OCI-LY1 (cell line): ENCODE measurements at regions not wholly inside any gene's neighbourhood (a gene's known extent, or its start where the extent isn't known, plus 50 kb on each side); places are given as distances from the start of the nearest gene placed in this dataset.
"Not testable (repeated sequence)": the region's sequence is repeated elsewhere in the genome, so short reads cannot be mapped to it uniquely, and the experiment has no call there.

Experiments used
- H2AFZ ChIP-seq: fragments of 200-600 bp; sonication (generic), shearing (Covaris generic); 2 replicates; pipeline ENCODE4 v1.6.0; 2014; ENCODE audit warnings: antibody characterized with exemption, mild to moderate bottlenecking, low read length
- H3F3A ChIP-seq: fragments of 200-600 bp; sonication (generic), shearing (Covaris generic); 2 replicates; pipeline ENCODE4 v1.6.0; 2014; ENCODE audit warnings: mild to moderate bottlenecking, antibody characterized with exemption, low read length, moderate library complexity; ENCODE audit not compliant: insufficient read depth
- H3K27ac ChIP-seq: fragments of 200-600 bp; sonication (generic); 2 replicates; pipeline ENCODE4 v1.5.1; 2014; ENCODE audit warnings: low read length, mixed run types, mild to moderate bottlenecking, low read depth; ENCODE audit not compliant: poor library complexity, severe bottlenecking
- H3K27me3 ChIP-seq: fragments of 200-600 bp; sonication (generic); 2 replicates; pipeline ENCODE4 v1.6.0; 2014; ENCODE audit warnings: antibody characterized with exemption, mild to moderate bottlenecking, low read length, moderate library complexity; ENCODE audit not compliant: insufficient read depth
- H3K36me3 ChIP-seq: fragments of 200-600 bp; sonication (generic); 2 replicates; pipeline ENCODE4 v1.6.1; 2014; ENCODE audit warnings: mild to moderate bottlenecking, antibody characterized with exemption, low read length, moderate library complexity, mixed read lengths; ENCODE audit not compliant: insufficient read depth
- H3K4me1 ChIP-seq: fragments of 200-600 bp; sonication (generic); 2 replicates; pipeline ENCODE4 v1.5.1; 2014; ENCODE audit warnings: mild to moderate bottlenecking, low read length, moderate library complexity; ENCODE audit not compliant: insufficient read depth, severe bottlenecking
- H3K4me2 ChIP-seq: fragments of 200-600 bp; sonication (generic), shearing (Covaris generic); 2 replicates; pipeline ENCODE4 v1.6.1; 2014; ENCODE audit warnings: low read length
- H3K4me3 ChIP-seq: fragments of 200-600 bp; sonication (generic); 2 replicates; pipeline ENCODE4 v1.5.1; 2014; ENCODE audit warnings: low read length, low read depth, mild to moderate bottlenecking, mixed read lengths; ENCODE audit not compliant: poor library complexity, severe bottlenecking
- H3K79me2 ChIP-seq: fragments of 200-600 bp; shearing (Covaris generic); 2 replicates; pipeline ENCODE4 v1.6.1; 2016; ENCODE audit warnings: mixed run types, low read length, mixed read lengths; ENCODE audit not compliant: insufficient read depth
- H3K9ac ChIP-seq: fragments of 200-600 bp; sonication (generic), shearing (Covaris generic); 2 replicates; pipeline ENCODE4 v1.6.1; 2014; ENCODE audit warnings: mild to moderate bottlenecking, low read length, mixed read lengths
- H3K9me2 ChIP-seq: fragments of 200-600 bp; sonication (generic), shearing (Covaris generic); 2 replicates; pipeline ENCODE4 v1.6.1; 2014; ENCODE audit warnings: low read depth, mild to moderate bottlenecking, low read length, mixed read lengths
- H3K9me3 ChIP-seq: fragments of 200-600 bp; shearing (Covaris generic); 2 replicates; pipeline ENCODE4 v1.6.1; 2014; ENCODE audit warnings: low read length, mixed read lengths
- H4K20me1 ChIP-seq: fragments of 200-600 bp; sonication (generic), shearing (Covaris generic); 2 replicates; pipeline ENCODE4 v1.6.0; 2016; ENCODE audit warnings: mild to moderate bottlenecking, low read length; ENCODE audit not compliant: insufficient read depth
- EZH2 ChIP-seq: fragments of 200-600 bp; sonication (generic), shearing (Covaris generic); IDR thresholded peaks from 2 replicates; pipeline ENCODE4 v1.8.0; 2017; ENCODE audit warnings: borderline replicate concordance, mixed run types, mild to moderate bottlenecking, antibody characterized with exemption, low read length, moderate library complexity, mixed read lengths
- TF ChIP-seq, protein P1 (sequence below): fragments of 200-600 bp; sonication (generic), shearing (Covaris generic); IDR thresholded peaks from 2 replicates; pipeline ENCODE4 v1.5.1; 2017; ENCODE audit warnings: mild to moderate bottlenecking, antibody characterized with exemption, low read length, moderate library complexity, mixed read lengths

DNA sequence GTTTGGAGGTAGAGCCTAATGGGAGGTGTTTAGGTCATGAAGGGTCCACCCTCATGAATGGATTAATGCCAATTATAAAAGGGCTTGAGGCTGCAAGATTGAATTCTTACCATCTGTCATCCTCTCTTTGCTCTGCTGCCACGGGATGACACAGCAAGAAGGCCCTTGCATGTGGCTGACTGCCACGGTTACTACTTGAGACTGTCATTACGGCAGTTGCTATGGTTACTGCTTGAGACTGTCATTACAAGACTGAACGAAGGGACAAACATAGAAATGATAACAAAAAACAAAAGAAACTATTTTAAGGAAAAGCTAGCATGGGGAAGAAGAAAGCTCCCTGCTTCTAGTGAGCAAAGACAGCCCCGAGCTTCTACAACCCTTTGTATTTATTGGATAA is 715.0 kb downstream of the TFAP2A start:
- H3K9me2 ChIP-seq = no peaks in the 10 kb centered on the region
- H3F3A ChIP-seq = no peaks in the 10 kb centered on the region

DNA sequence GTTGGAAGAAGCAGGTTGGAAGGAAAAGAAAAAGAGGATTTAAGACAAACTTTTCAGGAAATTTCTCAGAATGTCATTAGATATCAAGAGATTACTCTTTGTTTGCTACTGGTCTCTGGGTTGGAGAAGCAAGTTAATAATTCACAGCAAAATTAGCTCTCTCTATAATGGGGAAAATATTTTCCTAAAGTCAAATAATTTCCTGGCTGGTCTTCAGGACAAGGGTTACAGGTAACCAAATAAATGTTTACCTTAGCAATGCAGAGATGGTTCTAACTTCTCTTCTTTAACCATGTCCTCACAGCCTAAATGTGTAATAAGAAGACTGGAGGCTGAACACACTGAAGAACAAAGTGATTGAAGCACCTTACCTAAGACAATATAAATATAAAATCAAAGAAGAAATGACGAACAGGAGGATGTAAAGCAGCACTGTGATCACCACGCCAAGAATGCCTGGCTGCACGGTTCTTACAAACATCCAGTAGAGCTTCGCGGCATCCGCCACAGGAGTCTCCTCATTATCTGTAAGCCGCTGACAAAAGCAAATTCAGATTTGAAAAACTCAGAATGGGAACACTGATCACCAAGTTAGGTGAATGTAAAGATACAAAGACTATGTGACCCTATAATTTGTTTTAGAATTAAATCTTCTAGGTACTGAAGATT is 717.5 kb downstream of the TFAP2A start:
- Histone ChIP-seq H3K4me1 (no peaks in the 10 kb centered on the region), H3K27ac (no peak overlapping the region), H3K4me3 (no peak overlapping the region), H3F3A (no peaks in the 10 kb centered on the region), H2AFZ (no peak overlapping the region), H3K4me2 (no peak overlapping the region), H3K9ac (no peak overlapping the region), H4K20me1 (no peaks in the 10 kb centered on the region), H3K36me3 (no peaks in the 10 kb centered on the region), H3K79me2 (no peaks in the 10 kb centered on the region), H3K9me2 (no peaks in the 10 kb centered on the region), H3K9me3 (no peaks in the 10 kb centered on the region), H3K27me3 (no peaks in the 10 kb centered on the region)
- TF ChIP-seq, protein P1, sequence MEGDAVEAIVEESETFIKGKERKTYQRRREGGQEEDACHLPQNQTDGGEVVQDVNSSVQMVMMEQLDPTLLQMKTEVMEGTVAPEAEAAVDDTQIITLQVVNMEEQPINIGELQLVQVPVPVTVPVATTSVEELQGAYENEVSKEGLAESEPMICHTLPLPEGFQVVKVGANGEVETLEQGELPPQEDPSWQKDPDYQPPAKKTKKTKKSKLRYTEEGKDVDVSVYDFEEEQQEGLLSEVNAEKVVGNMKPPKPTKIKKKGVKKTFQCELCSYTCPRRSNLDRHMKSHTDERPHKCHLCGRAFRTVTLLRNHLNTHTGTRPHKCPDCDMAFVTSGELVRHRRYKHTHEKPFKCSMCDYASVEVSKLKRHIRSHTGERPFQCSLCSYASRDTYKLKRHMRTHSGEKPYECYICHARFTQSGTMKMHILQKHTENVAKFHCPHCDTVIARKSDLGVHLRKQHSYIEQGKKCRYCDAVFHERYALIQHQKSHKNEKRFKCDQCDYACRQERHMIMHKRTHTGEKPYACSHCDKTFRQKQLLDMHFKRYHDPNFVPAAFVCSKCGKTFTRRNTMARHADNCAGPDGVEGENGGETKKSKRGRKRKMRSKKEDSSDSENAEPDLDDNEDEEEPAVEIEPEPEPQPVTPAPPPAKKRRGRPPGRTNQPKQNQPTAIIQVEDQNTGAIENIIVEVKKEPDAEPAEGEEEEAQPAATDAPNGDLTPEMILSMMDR = no peak
- no peak for TF ChIP-seq EZH2

More for the DNA sequence above, 715.0 kb downstream of the TFAP2A start:
- Histone ChIP-seq H3K36me3 (no peaks in the 10 kb centered on the region), H3K9ac (no peak overlapping the region), H3K79me2 (no peaks in the 10 kb centered on the region), H3K9me3 (no peaks in the 10 kb centered on the region), H3K4me1 (no peaks in the 10 kb centered on the region), H3K4me3 (no peak overlapping the region), H3K27ac (no peak overlapping the region), H3K4me2 (no peak overlapping the region), H3K27me3 (no peaks in the 10 kb centered on the region), H2AFZ (no peak overlapping the region), H4K20me1 (no peaks in the 10 kb centered on the region)
- TF ChIP-seq EZH2 = no peak
- TF ChIP-seq, protein P1 = no peak

DNA sequence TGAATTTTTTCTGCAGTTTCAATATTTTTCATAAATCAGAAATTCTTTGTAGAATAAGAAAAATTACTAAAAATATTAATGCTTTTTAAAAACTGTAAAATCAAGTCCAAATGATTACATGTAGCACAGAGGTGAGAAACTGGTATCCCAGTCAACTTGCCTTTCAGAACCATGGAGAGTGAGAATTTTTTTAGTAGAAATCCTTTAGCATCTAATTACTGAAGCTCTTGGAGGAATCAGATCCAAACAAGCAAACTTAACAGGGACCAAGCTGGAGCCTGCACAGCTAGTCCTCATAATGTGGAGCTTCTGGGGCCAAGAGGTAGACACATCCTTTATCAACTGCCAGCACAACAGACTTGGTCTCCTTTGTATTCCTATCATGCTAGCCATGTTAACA is 724.5 kb downstream of the TFAP2A start:
- no peak for TF ChIP-seq EZH2
- TF ChIP-seq, protein P1 = no peak
- Histone ChIP-seq H3K9ac (no peak overlapping the region), H3K9me2 (no peaks in the 10 kb centered on the region), H3K36me3 (no peaks in the 10 kb centered on the region), H3K4me3 (no peak overlapping the region), H4K20me1 (no peaks in the 10 kb centered on the region), H2AFZ (no peak overlapping the region), H3K4me1 (no peaks in the 10 kb centered on the region), H3K27me3 (no peaks in the 10 kb centered on the region), H3K4me2 (no peak overlapping the region), H3K79me2 (no peaks in the 10 kb centered on the region), H3K9me3 (no peaks in the 10 kb centered on the region), H3F3A (no peaks in the 10 kb centered on the region), H3K27ac (no peak overlapping the region)

DNA sequence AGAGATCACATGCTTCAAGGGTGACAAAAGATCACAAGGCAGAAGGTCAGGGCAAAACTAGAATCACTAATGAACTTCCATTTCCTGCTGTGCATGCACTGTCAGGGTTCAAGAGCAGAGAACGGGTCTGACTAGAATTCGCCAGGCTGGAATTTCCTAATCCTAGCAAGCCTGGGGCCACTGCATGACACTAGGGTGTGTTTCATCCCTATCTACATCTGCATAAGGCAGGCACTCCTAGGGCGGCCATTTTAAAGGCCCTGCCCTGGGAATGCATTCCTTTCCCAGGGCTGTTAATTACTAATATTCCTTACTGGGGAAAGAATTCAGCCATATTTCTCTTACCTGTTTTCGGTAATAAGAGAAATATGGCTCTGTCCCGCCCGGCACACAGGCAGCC is 734.1 kb downstream of the TFAP2A start:
- H3K4me2 ChIP-seq, H3K79me2 ChIP-seq, H2AFZ ChIP-seq, H3K27ac ChIP-seq, H3K36me3 ChIP-seq, H3K4me3 ChIP-seq, H3K4me1 ChIP-seq, H4K20me1 ChIP-seq, H3K9ac ChIP-seq, H3F3A ChIP-seq, H3K27me3 ChIP-seq, H3K9me2 ChIP-seq, H3K9me3 ChIP-seq: not testable (repeated sequence)
